ENCODE measurements at regions not wholly inside any gene's neighbourhood (a gene's known extent, or its start where the extent isn't known, plus 50 kb on each side); places are given as distances from the start of the nearest gene placed in this dataset.
"Not testable (repeated sequence)": the region's sequence is repeated elsewhere in the genome, so short reads cannot be mapped to it uniquely, and the experiment has no call there.

GRCh38 chr3:187536185-187536584 lies 134.0 kb downstream of the SST start:
- no peak for DNase-seq (ENCODE audit: low read depth)

- DNase-seq (ENCODE audit: low read depth) = no peak
These were observed 136.4 kb downstream of the SST start for GRCh38 chr3:187533797-187534196.

- no peak for DNase-seq (ENCODE audit: low read depth)
These were observed 138.4 kb downstream of the SST start for GRCh38 chr3:187531831-187532230.

- DNase-seq (ENCODE audit: low read depth) = no peak
These were observed 147.3 kb downstream of the SST start for GRCh38 chr3:187522890-187523289.

- no peak for DNase-seq (ENCODE audit: low read depth)
These were observed 147.9 kb downstream of the SST start for GRCh38 chr3:187522293-187522692.

GRCh38 chr3:187521546-187521945 lies 148.6 kb downstream of the SST start:
- DNase-seq (ENCODE audit: low read depth) = no peak

GRCh38 chr3:187520027-187520945 lies 149.9 kb downstream of the SST start:
- no peak for DNase-seq (ENCODE audit: low read depth)

GRCh38 chr3:187519428-187519890 lies 150.7 kb downstream of the SST start:
- no peak for DNase-seq (ENCODE audit: low read depth)

GRCh38 chr3:187518616-187519015 lies 150.4 kb downstream of the RTP4 start:
- no peak for DNase-seq (ENCODE audit: low read depth)

GRCh38 chr3:187518207-187518606 lies 150.0 kb downstream of the RTP4 start:
- DNase-seq (ENCODE audit: low read depth) = no peak

GRCh38 chr3:187516446-187517185 lies 148.4 kb downstream of the RTP4 start:
- DNase-seq (ENCODE audit: low read depth) = no peak

GRCh38 chr3:187507905-187508304 lies 139.7 kb downstream of the RTP4 start:
- DNase-seq (ENCODE audit: low read depth) = no peak

- no peak for DNase-seq (ENCODE audit: low read depth)
These were observed 139.1 kb downstream of the RTP4 start for GRCh38 chr3:187507266-187507665.

- no peak for DNase-seq (ENCODE audit: low read depth)
These were observed 136.2 kb downstream of the RTP4 start for GRCh38 chr3:187504435-187504834.

- DNase-seq (ENCODE audit: low read depth) = no peak
These were observed 130.1 kb downstream of the RTP4 start for GRCh38 chr3:187498211-187498724.

- no peak for DNase-seq (ENCODE audit: low read depth)
These were observed 128.9 kb downstream of the RTP4 start for GRCh38 chr3:187497052-187497451.

- DNase-seq (ENCODE audit: low read depth) = not testable (repeated sequence)
These were observed 125.9 kb downstream of the RTP4 start for GRCh38 chr3:187494056-187494455.

GRCh38 chr3:187491371-187491770 lies 123.2 kb downstream of the RTP4 start:
- no peak for DNase-seq (ENCODE audit: low read depth)

- DNase-seq (ENCODE audit: low read depth) = no peak
These were observed 122.2 kb downstream of the RTP4 start for GRCh38 chr3:187490366-187490765.

GRCh38 chr3:187484547-187485295 lies 116.5 kb downstream of the RTP4 start:
- DNase-seq (ENCODE audit: low read depth) = no peak

GRCh38 chr3:187481426-187481825 lies 113.2 kb downstream of the RTP4 start:
- no peak for DNase-seq (ENCODE audit: low read depth)

- not testable (repeated sequence) for DNase-seq (ENCODE audit: low read depth)
These were observed 107.4 kb downstream of the RTP4 start for GRCh38 chr3:187475613-187476012.
